Panc1 (cell line): ENCODE measurements at regions not wholly inside any gene's neighbourhood (a gene's known extent, or its start where the extent isn't known, plus 50 kb on each side); places are given as distances from the start of the nearest gene placed in this dataset.

ENCODE experiments used
- SIN3A ChIP-seq: IDR thresholded peaks from 2 replicates; pipeline ENCODE4 v1.6.1; 2012; ENCODE audit warnings: low read depth, mild to moderate bottlenecking, low read length, moderate library complexity, borderline replicate concordance; ENCODE audit not compliant: insufficient read depth
- TF ChIP-seq, protein P1 (sequence below): fragments of 450-650 bp; IDR thresholded peaks from 2 replicates; pipeline ENCODE4 v1.5.1; 2017; ENCODE audit warnings: mild to moderate bottlenecking
- TF ChIP-seq, protein P2 (sequence below), 2 experiments: IDR thresholded peaks; 2 replicates each; pipeline ENCODE4 v1.6.1; 2011 to 2012; ENCODE audit warnings: low read depth in 2 of 2, control low read depth in 1 of 2, low read length in 1 of 2, mild to moderate bottlenecking in 1 of 2, moderate library complexity in 1 of 2; ENCODE audit not compliant: insufficient read depth in 1 of 2

DNA sequence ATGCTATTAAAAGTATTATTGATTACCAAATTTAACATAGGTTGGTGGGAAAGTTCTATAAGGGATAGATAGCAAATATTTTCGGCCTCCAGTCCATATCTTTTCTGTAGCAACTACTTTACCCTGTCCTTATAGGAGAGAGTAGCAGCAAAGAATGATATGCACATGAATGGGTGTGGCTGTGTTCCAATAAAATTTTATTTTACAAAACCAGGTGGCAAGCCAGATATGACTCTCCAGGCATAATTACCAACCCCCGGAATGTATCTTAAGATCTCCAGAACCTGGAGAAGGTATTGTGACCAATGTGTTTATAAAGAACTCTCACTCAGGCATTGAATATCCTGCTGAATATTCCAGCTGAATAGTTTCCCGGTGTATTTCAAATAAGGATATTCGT lies 1461.2 kb downstream of the MAT2B start:
- TF ChIP-seq, protein P1, sequence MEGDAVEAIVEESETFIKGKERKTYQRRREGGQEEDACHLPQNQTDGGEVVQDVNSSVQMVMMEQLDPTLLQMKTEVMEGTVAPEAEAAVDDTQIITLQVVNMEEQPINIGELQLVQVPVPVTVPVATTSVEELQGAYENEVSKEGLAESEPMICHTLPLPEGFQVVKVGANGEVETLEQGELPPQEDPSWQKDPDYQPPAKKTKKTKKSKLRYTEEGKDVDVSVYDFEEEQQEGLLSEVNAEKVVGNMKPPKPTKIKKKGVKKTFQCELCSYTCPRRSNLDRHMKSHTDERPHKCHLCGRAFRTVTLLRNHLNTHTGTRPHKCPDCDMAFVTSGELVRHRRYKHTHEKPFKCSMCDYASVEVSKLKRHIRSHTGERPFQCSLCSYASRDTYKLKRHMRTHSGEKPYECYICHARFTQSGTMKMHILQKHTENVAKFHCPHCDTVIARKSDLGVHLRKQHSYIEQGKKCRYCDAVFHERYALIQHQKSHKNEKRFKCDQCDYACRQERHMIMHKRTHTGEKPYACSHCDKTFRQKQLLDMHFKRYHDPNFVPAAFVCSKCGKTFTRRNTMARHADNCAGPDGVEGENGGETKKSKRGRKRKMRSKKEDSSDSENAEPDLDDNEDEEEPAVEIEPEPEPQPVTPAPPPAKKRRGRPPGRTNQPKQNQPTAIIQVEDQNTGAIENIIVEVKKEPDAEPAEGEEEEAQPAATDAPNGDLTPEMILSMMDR = no peak
- TF ChIP-seq, protein P2, sequence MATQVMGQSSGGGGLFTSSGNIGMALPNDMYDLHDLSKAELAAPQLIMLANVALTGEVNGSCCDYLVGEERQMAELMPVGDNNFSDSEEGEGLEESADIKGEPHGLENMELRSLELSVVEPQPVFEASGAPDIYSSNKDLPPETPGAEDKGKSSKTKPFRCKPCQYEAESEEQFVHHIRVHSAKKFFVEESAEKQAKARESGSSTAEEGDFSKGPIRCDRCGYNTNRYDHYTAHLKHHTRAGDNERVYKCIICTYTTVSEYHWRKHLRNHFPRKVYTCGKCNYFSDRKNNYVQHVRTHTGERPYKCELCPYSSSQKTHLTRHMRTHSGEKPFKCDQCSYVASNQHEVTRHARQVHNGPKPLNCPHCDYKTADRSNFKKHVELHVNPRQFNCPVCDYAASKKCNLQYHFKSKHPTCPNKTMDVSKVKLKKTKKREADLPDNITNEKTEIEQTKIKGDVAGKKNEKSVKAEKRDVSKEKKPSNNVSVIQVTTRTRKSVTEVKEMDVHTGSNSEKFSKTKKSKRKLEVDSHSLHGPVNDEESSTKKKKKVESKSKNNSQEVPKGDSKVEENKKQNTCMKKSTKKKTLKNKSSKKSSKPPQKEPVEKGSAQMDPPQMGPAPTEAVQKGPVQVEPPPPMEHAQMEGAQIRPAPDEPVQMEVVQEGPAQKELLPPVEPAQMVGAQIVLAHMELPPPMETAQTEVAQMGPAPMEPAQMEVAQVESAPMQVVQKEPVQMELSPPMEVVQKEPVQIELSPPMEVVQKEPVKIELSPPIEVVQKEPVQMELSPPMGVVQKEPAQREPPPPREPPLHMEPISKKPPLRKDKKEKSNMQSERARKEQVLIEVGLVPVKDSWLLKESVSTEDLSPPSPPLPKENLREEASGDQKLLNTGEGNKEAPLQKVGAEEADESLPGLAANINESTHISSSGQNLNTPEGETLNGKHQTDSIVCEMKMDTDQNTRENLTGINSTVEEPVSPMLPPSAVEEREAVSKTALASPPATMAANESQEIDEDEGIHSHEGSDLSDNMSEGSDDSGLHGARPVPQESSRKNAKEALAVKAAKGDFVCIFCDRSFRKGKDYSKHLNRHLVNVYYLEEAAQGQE (IDR thresholded peaks at IDR 0.05; ENCODE audit: insufficient read depth in 1 of 2, low read depth in 2 of 2, low read length in 1 of 2) = no peak
- no peak for TF ChIP-seq SIN3A
